ENCODE measurements at regions not wholly inside any gene's neighbourhood (a gene's known extent, or its start where the extent isn't known, plus 50 kb on each side); places are given as distances from the start of the nearest gene placed in this dataset.

GRCh38 chr4:81773557-81773956 lies 301.9 kb upstream of the RASGEF1B start:
- no peak for DNase-seq (ENCODE audit: low read depth)

GRCh38 chr4:81771721-81772120 lies 300.0 kb upstream of the RASGEF1B start:
- DNase-seq (ENCODE audit: low read depth): no peak

GRCh38 chr4:81769244-81769643 lies 297.5 kb upstream of the RASGEF1B start:
- no peak for DNase-seq (ENCODE audit: low read depth)

- no peak for DNase-seq (ENCODE audit: low read depth)
Observed at GRCh38 chr4:81758574-81759264, 287.0 kb upstream of the RASGEF1B start.

DNA sequence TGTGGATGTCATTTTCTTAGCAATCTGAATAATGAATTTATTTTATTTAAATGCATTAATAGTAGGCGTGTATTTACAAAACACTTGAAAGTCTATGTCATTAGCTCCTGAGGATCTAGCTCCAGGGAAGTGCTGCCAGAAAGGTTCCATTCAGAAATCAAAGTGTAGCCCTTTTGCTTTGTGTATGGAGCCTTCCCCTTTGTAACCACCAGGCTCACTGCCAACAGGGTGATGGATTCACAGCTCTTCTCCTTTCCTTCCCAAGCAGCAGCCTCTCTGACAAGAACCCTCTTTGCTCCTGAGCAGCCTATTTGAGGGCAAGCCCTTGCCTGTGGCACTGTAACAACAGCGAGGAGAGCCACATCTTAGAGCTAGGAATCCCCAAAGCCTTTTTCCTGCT lies 286.0 kb upstream of the RASGEF1B start:
- DNase-seq (ENCODE audit: low read depth): no peak

GRCh38 chr4:81756973-81757372 lies 285.3 kb upstream of the RASGEF1B start:
- DNase-seq (ENCODE audit: low read depth): no peak

DNA sequence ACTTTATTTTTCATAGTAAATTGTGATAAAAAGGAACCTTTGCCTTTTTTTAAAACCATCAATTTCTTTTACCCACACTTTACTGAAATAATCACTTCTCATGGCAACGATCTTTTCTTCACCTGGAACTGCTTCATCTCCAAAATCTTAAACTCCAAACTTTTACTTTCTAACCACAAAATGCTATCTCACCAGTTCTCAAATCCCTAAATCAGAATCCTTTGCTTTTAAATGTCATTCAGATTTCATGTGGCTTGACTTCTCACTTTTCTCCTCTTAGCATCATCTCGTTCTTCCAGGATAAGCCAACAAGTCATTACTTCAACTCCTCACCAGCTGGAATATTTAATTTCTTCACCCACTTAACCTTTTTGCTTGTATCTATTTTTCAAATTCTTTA lies 284.3 kb upstream of the RASGEF1B start:
- DNase-seq (ENCODE audit: low read depth): no peak

DNA sequence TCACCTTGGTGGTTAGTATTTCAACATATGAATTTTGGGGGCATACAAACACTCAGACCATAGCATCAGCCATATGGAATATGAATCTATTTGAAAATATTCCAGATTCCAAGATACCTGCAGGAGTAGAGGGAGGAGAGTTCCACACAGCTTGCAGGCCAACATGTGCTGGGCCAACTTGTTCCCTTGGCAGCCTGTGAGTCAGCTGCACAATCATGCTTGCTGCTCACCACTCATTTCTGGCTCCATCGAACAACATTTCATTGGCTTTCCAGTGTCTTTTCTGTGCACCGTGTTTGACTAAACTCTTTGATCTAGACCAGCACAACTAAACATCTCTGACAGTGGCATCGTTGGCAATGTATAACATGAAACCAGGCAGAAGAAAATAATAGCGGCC lies 282.5 kb upstream of the RASGEF1B start:
- peak; percentile 0 for DNase-seq (ENCODE audit: low read depth)

- no peak for DNase-seq (ENCODE audit: low read depth)
Observed at GRCh38 chr4:81751531-81752289, 280.0 kb upstream of the RASGEF1B start.

- DNase-seq (ENCODE audit: low read depth): no peak
Observed at GRCh38 chr4:81747242-81747930, 275.7 kb upstream of the RASGEF1B start.

- DNase-seq (ENCODE audit: low read depth): no peak
Observed at GRCh38 chr4:81746773-81747172, 275.1 kb upstream of the RASGEF1B start.

- DNase-seq (ENCODE audit: low read depth): no peak
Observed at GRCh38 chr4:81746071-81746470, 274.4 kb upstream of the RASGEF1B start.

DNA sequence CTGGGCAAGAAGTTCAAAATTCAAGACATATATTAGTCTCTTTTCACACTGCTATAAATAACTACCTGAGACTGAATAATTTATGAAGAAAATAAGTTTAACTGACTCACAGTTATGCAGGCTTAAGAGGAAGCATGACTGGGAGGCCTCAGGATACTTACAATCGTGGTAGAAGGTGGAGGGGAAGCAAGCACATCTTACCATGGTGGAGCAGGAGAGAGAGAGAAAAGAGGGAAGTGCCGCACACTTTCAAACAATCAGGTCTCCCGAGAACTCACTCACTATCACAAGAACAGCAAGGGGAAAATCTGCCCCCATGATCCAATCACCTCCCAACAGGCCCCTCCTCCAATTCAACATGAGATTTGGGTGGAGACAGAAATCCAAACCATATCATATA lies 273.3 kb upstream of the RASGEF1B start:
- DNase-seq (ENCODE audit: low read depth): no peak

- no peak for DNase-seq (ENCODE audit: low read depth)
Observed at GRCh38 chr4:81743731-81744435, 272.2 kb upstream of the RASGEF1B start.

- DNase-seq (ENCODE audit: low read depth): no peak
Observed at GRCh38 chr4:81740487-81740886, 268.8 kb upstream of the RASGEF1B start.

DNA sequence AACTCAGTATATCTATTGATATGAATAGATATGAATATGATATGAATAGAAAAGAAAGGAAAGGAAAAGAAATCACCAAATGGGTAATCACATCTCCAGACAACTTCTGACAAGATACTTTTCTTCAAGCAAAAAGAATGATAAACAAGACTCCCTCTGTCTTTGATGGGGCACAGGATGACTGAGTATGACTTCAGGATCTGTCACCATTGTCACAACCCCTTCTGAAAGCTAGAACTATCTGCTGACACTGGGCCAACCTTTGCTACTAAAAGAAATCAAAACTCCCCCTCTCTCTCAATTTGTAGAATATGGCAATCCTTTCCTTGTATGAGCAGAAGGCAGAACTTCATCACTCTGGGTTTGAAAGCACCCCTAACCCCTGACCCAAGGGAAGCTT lies 267.2 kb upstream of the RASGEF1B start:
- DNase-seq (ENCODE audit: low read depth): no peak

- DNase-seq (ENCODE audit: low read depth): no peak
Observed at GRCh38 chr4:81737865-81738559, 266.3 kb upstream of the RASGEF1B start.

- no peak for DNase-seq (ENCODE audit: low read depth)
Observed at GRCh38 chr4:81736324-81736723, 264.6 kb upstream of the RASGEF1B start.

DNA sequence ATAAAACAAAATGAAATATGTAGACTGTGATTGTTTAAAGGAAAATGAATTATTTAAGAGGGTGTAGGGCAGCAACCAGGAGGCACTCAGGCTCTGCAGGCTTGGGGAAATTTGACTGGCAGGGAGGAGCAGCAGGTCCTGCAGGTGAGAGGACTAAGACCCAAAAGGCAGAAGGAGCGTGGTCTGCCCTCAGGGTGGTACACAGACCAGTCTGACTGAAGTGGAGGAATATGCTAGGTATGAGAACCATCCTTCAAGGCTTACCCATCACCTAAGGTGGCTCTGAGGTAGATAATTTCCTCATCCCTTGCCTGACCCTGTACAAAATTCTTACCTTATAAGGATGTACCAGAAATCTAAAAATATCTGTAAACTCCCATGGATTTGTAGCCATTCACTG lies 261.3 kb upstream of the RASGEF1B start:
- no peak for DNase-seq (ENCODE audit: low read depth)

GRCh38 chr4:81724925-81725329 lies 253.2 kb upstream of the RASGEF1B start:
- no peak for DNase-seq (ENCODE audit: low read depth)

GRCh38 chr4:81723927-81724587 lies 252.3 kb upstream of the RASGEF1B start:
- peak; percentile 3 for DNase-seq (ENCODE audit: low read depth)
